CD4-positive, alpha-beta T cell treated with Interleukin-2 at 100 ng/mL for 4 hours (primary cell): ENCODE measurements at regions not wholly inside any gene's neighbourhood (a gene's known extent, or its start where the extent isn't known, plus 50 kb on each side); places are given as distances from the start of the nearest gene placed in this dataset.
"Not testable (repeated sequence)": the region's sequence is repeated elsewhere in the genome, so short reads cannot be mapped to it uniquely, and the experiment has no call there.

Source experiments
- DNase-seq: peaks from one replicate; pipeline ENCODE4 v3.0.0-alpha.2; 2020; ENCODE audit warnings: low spot score

- DNase-seq = no peak
Observed at GRCh38 chr4:17010426-17011087, 112.1 kb upstream of the LDB2 start.

GRCh38 chr4:17009871-17010367 lies 111.5 kb upstream of the LDB2 start:
- DNase-seq = no peak

DNA sequence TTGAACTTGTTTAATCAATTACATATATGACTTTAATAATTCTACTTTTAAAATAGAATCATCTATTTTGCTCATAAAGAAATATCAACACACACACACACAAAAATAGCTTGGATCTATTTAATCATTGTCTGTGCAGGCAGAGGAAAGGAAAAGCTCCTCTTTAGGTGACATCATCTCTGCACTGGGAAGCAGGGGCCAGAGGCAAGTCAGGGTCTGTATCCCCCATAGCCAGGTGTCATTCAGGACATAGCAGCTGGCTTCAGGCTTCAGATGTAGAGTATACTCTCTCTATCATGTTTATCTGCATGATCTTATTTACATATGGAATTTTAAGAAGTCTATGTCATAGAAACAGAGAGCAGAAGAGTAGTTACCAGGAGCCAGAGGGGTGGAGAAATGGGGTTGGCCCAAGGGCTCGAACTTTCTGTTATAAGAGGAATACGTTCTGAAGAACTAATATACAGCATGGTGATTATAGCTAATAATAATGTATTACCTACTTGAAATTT lies 110.4 kb upstream of the LDB2 start:
- no peak for DNase-seq

- not testable (repeated sequence) for DNase-seq
Observed at GRCh38 chr4:17003606-17004392, 105.4 kb upstream of the LDB2 start.

GRCh38 chr4:16995451-16995850 lies 97.0 kb upstream of the LDB2 start:
- DNase-seq = no peak

DNA sequence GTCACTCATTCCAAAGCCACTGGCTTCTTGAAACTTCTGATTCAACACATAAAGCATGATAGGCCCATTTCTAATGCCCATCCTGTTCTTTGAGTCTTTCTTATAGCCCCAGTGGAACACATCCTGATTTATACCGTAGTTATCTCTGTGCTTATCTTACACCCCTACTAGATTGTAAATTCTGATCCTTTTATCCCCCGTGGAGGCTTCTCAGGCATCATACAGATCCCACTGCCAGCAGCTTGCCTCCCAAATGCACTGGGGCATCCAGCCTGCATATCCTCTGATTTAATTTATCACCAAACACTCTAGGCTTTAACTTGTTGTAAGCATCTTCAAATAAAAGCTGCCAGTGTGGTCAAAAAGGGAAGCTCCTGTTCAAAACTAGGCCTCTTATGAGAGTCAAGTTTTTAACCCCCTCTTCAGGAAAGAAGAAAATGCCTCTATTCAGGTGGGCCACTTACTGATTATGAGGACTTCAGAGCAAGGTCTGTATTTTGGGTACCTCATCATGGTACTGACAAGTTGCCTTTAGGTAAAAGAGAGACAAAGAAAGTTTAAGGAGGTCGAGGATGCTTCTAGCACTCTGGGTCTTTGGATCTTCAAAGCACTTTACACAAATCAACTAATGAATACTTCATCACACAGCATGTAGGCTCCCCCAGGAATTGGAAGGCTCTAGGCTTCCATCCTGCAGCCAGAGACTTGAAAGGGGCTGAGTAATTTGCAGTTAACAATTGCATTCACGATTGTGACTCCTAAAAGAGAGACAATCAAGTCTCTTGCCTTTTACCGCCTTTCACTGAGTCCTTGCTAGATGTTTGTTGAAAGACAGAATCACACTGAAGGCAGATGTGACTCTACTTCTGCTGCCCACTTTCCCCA lies 95.8 kb upstream of the LDB2 start:
- DNase-seq = no peak

- DNase-seq = no peak
Observed at GRCh38 chr4:16992566-16993225, 94.3 kb upstream of the LDB2 start.

DNA sequence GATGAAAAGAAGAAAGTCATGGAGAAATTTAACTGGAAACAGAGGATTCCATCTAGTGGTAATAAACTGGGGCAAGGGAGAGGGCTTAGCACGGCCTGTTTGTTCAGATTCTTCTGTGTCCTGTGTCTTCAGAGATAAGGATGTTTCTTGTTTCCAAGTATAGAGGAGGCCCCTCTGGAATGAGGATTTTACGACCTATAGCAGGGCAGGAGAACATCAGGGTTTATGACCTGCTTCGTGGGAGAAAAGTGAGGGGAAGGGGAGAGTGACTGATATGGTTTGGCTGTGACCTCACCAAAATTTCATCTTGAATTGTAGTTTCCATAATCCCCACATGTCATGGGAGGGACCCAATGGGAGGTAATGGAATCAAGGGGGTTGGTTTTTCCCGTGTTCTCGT lies 93.0 kb upstream of the LDB2 start:
- no peak for DNase-seq

- DNase-seq = no peak
Observed at GRCh38 chr4:16989371-16989770, 90.9 kb upstream of the LDB2 start.

- no peak for DNase-seq
Observed at GRCh38 chr4:16988814-16989213, 90.4 kb upstream of the LDB2 start.

DNA sequence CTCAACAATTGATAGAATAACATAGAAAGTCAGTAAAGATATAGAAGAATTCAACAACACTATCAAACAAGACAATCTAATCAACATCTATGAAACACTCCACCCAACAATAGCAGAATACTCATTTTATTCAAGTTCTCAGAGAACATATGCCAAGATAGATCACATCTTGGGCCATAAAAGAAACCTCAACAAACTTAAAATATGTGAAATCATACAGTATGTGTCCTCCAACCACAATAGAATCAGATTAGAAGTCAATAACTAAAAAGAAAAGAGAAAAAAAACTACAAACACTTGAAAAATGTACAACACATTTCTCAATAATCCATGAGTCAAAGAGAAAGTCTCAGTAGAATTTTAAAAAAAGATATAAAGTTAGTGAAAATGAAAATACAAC lies 78.6 kb upstream of the LDB2 start:
- no peak for DNase-seq

- DNase-seq = no peak
Observed at GRCh38 chr4:16969696-16970135, 71.3 kb upstream of the LDB2 start.

DNA sequence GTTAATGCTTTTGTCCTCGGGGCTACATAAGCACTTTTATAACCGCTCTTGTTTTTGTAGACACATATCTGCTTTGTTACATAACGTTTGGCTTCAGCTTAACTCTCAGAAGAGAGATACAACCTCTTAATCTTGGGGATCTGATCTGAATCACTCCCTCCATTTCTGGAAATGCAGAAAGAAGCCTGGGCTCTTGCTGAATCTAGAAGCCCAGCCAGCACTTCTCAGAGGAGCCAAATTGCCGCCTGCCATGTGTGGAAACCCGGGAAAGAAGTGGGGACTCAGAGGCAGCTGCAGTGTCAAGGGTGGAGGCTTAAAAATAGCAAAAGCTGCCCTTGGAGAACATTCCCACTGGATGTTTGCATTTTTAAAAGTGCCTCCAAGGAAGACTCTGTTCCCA lies 69.3 kb upstream of the LDB2 start:
- no peak for DNase-seq

GRCh38 chr4:16959305-16959704 lies 60.9 kb upstream of the LDB2 start:
- no peak for DNase-seq

DNA sequence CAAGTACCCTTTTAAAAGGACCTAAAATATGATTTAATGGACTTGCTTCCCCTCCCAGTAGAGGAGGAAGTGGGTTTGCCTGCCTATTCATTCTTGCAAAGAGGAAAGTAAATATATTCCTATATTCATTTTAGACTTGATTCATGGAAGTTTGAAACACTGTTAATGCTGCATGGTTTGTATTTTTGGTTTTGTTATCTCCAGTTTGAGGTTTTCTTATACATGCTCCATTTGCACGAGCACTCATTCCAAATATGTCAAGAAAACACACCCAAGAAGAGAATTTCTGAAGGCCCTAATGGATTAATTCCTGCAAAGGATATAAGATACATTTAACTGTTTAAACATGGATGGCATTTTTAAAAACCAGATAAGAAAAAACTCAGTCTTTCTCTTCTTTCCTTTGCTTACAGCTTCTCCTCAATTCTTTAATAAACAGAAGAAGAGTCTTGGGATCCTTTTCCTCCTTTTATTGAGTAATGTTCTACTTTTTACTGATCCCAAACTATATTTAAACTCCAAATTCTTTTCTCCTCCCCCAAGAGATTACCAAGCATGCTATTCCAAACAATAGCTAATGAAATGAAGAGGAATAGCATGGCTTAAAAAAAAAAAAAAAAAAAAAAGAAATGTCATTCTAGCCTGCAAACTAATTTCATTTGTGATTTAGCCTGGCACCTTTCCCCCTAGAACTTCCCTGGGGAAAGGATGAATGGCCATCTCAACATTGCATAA lies 54.6 kb upstream of the LDB2 start:
- DNase-seq = no peak

DNA sequence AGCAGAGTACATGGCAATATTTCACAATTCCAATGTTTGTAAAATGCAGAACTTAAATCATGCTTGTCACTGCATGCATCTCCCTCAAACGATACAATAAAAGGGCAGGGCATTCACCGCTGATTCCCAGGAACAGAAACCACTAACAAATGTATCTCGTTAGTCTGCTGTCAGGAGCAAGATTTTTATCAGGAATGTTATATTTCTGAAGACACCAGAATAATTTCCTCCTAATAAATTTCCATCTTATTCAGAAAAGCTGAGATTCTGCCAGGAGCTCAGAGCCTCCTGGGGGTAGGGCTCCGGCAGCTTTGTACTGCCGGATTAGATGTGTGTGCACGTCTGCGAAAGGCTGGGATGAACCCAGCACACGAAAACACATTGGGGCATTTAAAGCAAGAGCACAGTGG lies 54.0 kb upstream of the LDB2 start:
- DNase-seq = no peak
